Thyroid gland (tissue), 4 donors: ENCODE measurements at regions not wholly inside any gene's neighbourhood (a gene's known extent, or its start where the extent isn't known, plus 50 kb on each side); places are given as distances from the start of the nearest gene placed in this dataset.
"Not testable (repeated sequence)": the region's sequence is repeated elsewhere in the genome, so short reads cannot be mapped to it uniquely, and the experiment has no call there.

Experiments
- DNase-seq, 2 donors: peaks; one replicate each; pipeline ENCODE4 v3.0.0-alpha.2; 2019
- H3K27ac ChIP-seq, 3 donors: fragments of 200-600 bp; sonication (generic); 1 replicate in 2 of 3; 2 replicates in 1 of 3; pipeline ENCODE4 v1.5.1; 2016 to 2019; ENCODE audit warnings: mild to moderate bottlenecking in 1 of 3, moderate library complexity in 1 of 3
- H3K27me3 ChIP-seq: fragments of 200-600 bp; sonication (generic); one replicate; pipeline ENCODE4 v1.5.1; 2019
- H3K36me3 ChIP-seq, 2 donors: fragments of 200-600 bp; sonication (generic); one replicate each; pipeline ENCODE4 v1.5.1; 2016 to 2019
- H3K4me1 ChIP-seq, 2 donors: fragments of 200-600 bp; sonication (generic); one replicate each; pipeline ENCODE4 v1.5.1; 2017 to 2019
- H3K4me3 ChIP-seq, 3 donors: fragments of 200-600 bp; sonication (generic); replicated peaks in 1 of 3; 1 replicate in 2 of 3; 2 replicates in 1 of 3; pipeline ENCODE4 v1.5.1; 2016; ENCODE audit warnings: mild to moderate bottlenecking in 1 of 3
- H3K9me3 ChIP-seq: fragments of 200-600 bp; sonication (generic); one replicate; pipeline ENCODE4 v1.5.1; 2017
- CTCF ChIP-seq, 6 experiments: fragments of 200-600 bp in 3 of 6; fragments of 450-650 bp in 3 of 6; sonication (generic) in 3 of 6; IDR thresholded peaks; one replicate each; pipeline ENCODE4 v1.5.1; 2016 to 2019; ENCODE audit warnings: antibody characterized with exemption in 6 of 6, mild to moderate bottlenecking in 2 of 6, inconsistent platforms in 1 of 6, moderate library complexity in 1 of 6
- POLR2A ChIP-seq, 2 donors: fragments of 450-650 bp; IDR thresholded peaks; one replicate each; pipeline ENCODE4 v1.6.1; 2017; ENCODE audit warnings: antibody characterized with exemption in 2 of 2, mild to moderate bottlenecking in 2 of 2, moderate library complexity in 1 of 2
- WGBS, 2 donors: methylation state at CpG; one replicate each; pipeline ENCODE4 v1.1.5; 2017; 5-methylcytosine and 5-hydroxymethylcytosine counted together
- intact Hi-C: fragments of 100-400 bp; cut with DNase I; formaldehyde crosslinking; loops from one replicate; pipeline ENCODE4 v1.15.1; 2023

- Histone ChIP-seq H3K4me1 (no peaks in the 10 kb centered on the region), H3K36me3 (no peaks in the 10 kb centered on the region), H3K4me3 (no peak overlapping the region), H3K27me3 (no peaks in the 10 kb centered on the region), H3K9me3 (no peaks in the 10 kb centered on the region), H3K27ac (no peak overlapping the region)
- WGBS, 2 donors = 68 to 83% methylated on average over 4 of the region's 4 CpGs
- intact Hi-C loops = no loop called here
- TF ChIP-seq CTCF (IDR thresholded peaks at IDR 0.05) (no peak), POLR2A (IDR thresholded peaks at IDR 0.05) (no peak)
- no peak for DNase-seq
Observed at GRCh38 chr1:143553627-143554026, 418.2 kb downstream of the FAM72C start.

GRCh38 chr1:143504703-143505102, 467.1 kb downstream of the FAM72C start:
- DNase-seq, H3K27me3 ChIP-seq, H3K27ac ChIP-seq, H3K4me3 ChIP-seq, H3K36me3 ChIP-seq, intact Hi-C loops, H3K9me3 ChIP-seq, H3K4me1 ChIP-seq: not testable (repeated sequence)

- DNase-seq, H3K27ac ChIP-seq, H3K4me3 ChIP-seq, H3K36me3 ChIP-seq, H3K27me3 ChIP-seq, H3K9me3 ChIP-seq, H3K4me1 ChIP-seq, intact Hi-C loops: not testable (repeated sequence)
- WGBS, 2 donors = no CpG with 5 or more reads among the region's 2 CpGs
Observed at GRCh38 chr1:143504080-143504479, 467.7 kb downstream of the FAM72C start.

GRCh38 chr1:143503048-143503447, 468.7 kb downstream of the FAM72C start:
- H3K4me3 ChIP-seq, H3K27me3 ChIP-seq, intact Hi-C loops, H3K27ac ChIP-seq, H3K4me1 ChIP-seq, DNase-seq, H3K36me3 ChIP-seq, H3K9me3 ChIP-seq: not testable (repeated sequence)
- 61 to 79% methylated on average over 2 of the region's 2 CpGs for WGBS, 2 donors

GRCh38 chr1:143502038-143502437, 469.7 kb downstream of the FAM72C start:
- WGBS, 2 donors = 62 to 67% methylated on average over 3 to 4 of the region's 4 CpGs
- intact Hi-C loops = not testable (repeated sequence)

GRCh38 chr1:143498059-143498749, 473.6 kb downstream of the FAM72C start:
- not testable (repeated sequence) for H3K9me3 ChIP-seq
- WGBS, 2 donors = 1 to 20% methylated on average over 16 to 37 of the region's 85 CpGs
- H3K4me3 ChIP-seq = peak overlapping the region in 1 of 3 donors; percentile 6

More at GRCh38 chr1:143502038-143502437, 469.7 kb downstream of the FAM72C start:
- H3K4me3 ChIP-seq, H3K9me3 ChIP-seq, H3K36me3 ChIP-seq, H3K27ac ChIP-seq, DNase-seq, H3K27me3 ChIP-seq: not testable (repeated sequence)
- peaks cover 0 to 11% of the 10 kb centered on the region in 2 donors for H3K4me1 ChIP-seq

GRCh38 chr1:143497374-143497747, 474.4 kb downstream of the FAM72C start:
- intact Hi-C loops = no loop called here
- Histone ChIP-seq H3K27ac (no peak overlapping the region), H3K4me3 (no peak overlapping the region), H3K27me3 (no peaks in the 10 kb centered on the region), H3K36me3 (no peaks in the 10 kb centered on the region), H3K4me1 (peaks cover 0 to 11% of the 10 kb centered on the region in 2 donors), H3K9me3 (no peaks in the 10 kb centered on the region)
- TF ChIP-seq CTCF (IDR thresholded peaks at IDR 0.05) = no peak
- TF ChIP-seq POLR2A (IDR thresholded peaks at IDR 0.05) = no peak
- DNase-seq = no peak
- WGBS, 2 donors = 4 to 25% methylated on average over 27 to 28 of the region's 50 CpGs

More at GRCh38 chr1:143498059-143498749, 473.6 kb downstream of the FAM72C start:
- H3K36me3 ChIP-seq, DNase-seq, H3K27ac ChIP-seq, intact Hi-C loops, H3K27me3 ChIP-seq: not testable (repeated sequence)
- peaks cover 0 to 11% of the 10 kb centered on the region in 2 donors for H3K4me1 ChIP-seq

GRCh38 chr1:143496526-143497373, 475.0 kb downstream of the FAM72C start:
- H3K27ac ChIP-seq, H3K9me3 ChIP-seq, intact Hi-C loops, H3K36me3 ChIP-seq, H3K4me3 ChIP-seq, DNase-seq, H3K27me3 ChIP-seq: not testable (repeated sequence)
- peaks cover 0 to 11% of the 10 kb centered on the region in 2 donors for H3K4me1 ChIP-seq
- WGBS, 2 donors = 3 to 8% methylated on average over 5 to 17 of the region's 37 CpGs
